CD4-positive, alpha-beta T cell (primary cell): ENCODE measurements at regions not wholly inside any gene's neighbourhood (a gene's known extent, or its start where the extent isn't known, plus 50 kb on each side); places are given as distances from the start of the nearest gene placed in this dataset.

Experiments used
- ATAC-seq: fragments of 200-7000 bp; cut with Tn5 transposase; one replicate; pipeline ENCODE4 v1.10.0; 2022; ENCODE audit warnings: mild to moderate bottlenecking; ENCODE audit not compliant: poor library complexity
- CTCF ChIA-PET: fragments of 350-600 bp; sonication (Branson Sonifier 250); formaldehyde crosslinking; loops from one replicate; lab custom pipeline; 2021; ENCODE audit warnings: antibody characterized with exemption, inconsistent platforms; lab: Charles Lee
- POLR2A ChIA-PET: fragments of 350-600 bp; sonication (Branson Sonifier 250); formaldehyde crosslinking; loops from one replicate; lab custom pipeline; 2021; ENCODE audit warnings: antibody characterized with exemption, inconsistent platforms; lab: Charles Lee
- DNase-seq, 14 experiments: peaks; one replicate each; pipeline ENCODE4 v3.0.0-alpha.2; 2013 to 2020; ENCODE audit warnings: mixed read lengths in 2 of 14
- H3K27ac ChIP-seq, 2 donors: one replicate each; pipeline versions ENCODE4 v1.5.1 to v1.7.0; 2013; ENCODE audit warnings: low read length in 2 of 2, low read depth in 1 of 2, mild to moderate bottlenecking in 1 of 2
- H3K27me3 ChIP-seq, 2 experiments: 1 replicate in 1 of 2; 2 replicates in 1 of 2; pipeline versions ENCODE4 v1.6.1 to v1.7.0; 2013; ENCODE audit warnings: low read length in 2 of 2, control low read depth in 1 of 2, mild to moderate bottlenecking in 1 of 2, moderate library complexity in 1 of 2; ENCODE audit not compliant: insufficient read depth in 2 of 2, control insufficient read depth in 1 of 2
- H3K36me3 ChIP-seq: one replicate; pipeline ENCODE4 v1.6.1; 2013; ENCODE audit warnings: low read length, control low read depth; ENCODE audit not compliant: insufficient read depth
- H3K4me1 ChIP-seq: one replicate; pipeline ENCODE4 v1.6.1; 2013; ENCODE audit warnings: low read length, control low read depth; ENCODE audit not compliant: insufficient read depth
- H3K4me3 ChIP-seq: one replicate; pipeline ENCODE4 v1.5.1; 2013; ENCODE audit warnings: mild to moderate bottlenecking, low read length, moderate library complexity
- H3K9me3 ChIP-seq, 2 experiments: 1 replicate in 1 of 2; 2 replicates in 1 of 2; pipeline versions ENCODE4 v1.6.1 to v1.7.0; 2013; ENCODE audit warnings: low read length in 2 of 2, mild to moderate bottlenecking in 2 of 2, control low read depth in 1 of 2, moderate library complexity in 1 of 2; ENCODE audit not compliant: control insufficient read depth in 1 of 2, insufficient read depth in 1 of 2
- H3K27ac Mint-ChIP-seq: one replicate; pipeline ENCODE4 v1.8.0; 2020; ENCODE audit warnings: mixed read lengths
- H3K27me3 Mint-ChIP-seq: one replicate; pipeline ENCODE4 v1.8.0; 2021; ENCODE audit warnings: mixed read lengths
- H3K36me3 Mint-ChIP-seq: one replicate; pipeline ENCODE4 v1.8.0; 2021; ENCODE audit warnings: low read depth, mixed read lengths
- H3K4me1 Mint-ChIP-seq: one replicate; pipeline ENCODE4 v1.8.0; 2021; ENCODE audit warnings: low read depth, mixed read lengths
- H3K4me3 Mint-ChIP-seq: one replicate; pipeline ENCODE4 v1.8.0; 2020; ENCODE audit warnings: mild to moderate bottlenecking, mixed read lengths
- H3K9me3 Mint-ChIP-seq: one replicate; pipeline ENCODE4 v1.8.0; 2020; ENCODE audit warnings: mixed read lengths
- intact Hi-C, 2 experiments: fragments of 100-400 bp; cut with DNase I in 1 of 2; cut with micrococcal nuclease in 1 of 2; formaldehyde crosslinking; loops; one replicate each; pipeline versions ENCODE4 v1.15.1 to v1.9.0; 2023 to 2025; cut with DNase I, micrococcal nuclease
- TF ChIP-seq, protein P1 (sequence below): fragments of 200-600 bp; IDR thresholded peaks from one replicate; pipeline ENCODE4 v1.8.0; 2022; ENCODE audit warnings: antibody characterized with exemption, mild to moderate bottlenecking

- Histone ChIP-seq H3K27ac (no peak overlapping the region), H3K36me3 (peaks cover 4% of the 10 kb centered on the region), H3K27me3 (no peaks in the 10 kb centered on the region), H3K4me1 (peaks cover 19% of the 10 kb centered on the region), H3K4me3 (no peak overlapping the region), H3K9me3 (peaks cover 15 to 18% of the 10 kb centered on the region in 2 experiments)
- POLR2A ChIA-PET, result interaction anchor here (0.8 to 1.6 kb wide), 2 partner anchors 8 to 10 kb away, joined by 3 to 4 read pairs; no protein-coding TSS in a partner anchor
- no peaks in the 10 kb centered on the region for H3K27me3 Mint-ChIP-seq
- H3K27ac Mint-ChIP-seq, result peak overlapping the region; percentile 93
- TF ChIP-seq, protein P1, sequence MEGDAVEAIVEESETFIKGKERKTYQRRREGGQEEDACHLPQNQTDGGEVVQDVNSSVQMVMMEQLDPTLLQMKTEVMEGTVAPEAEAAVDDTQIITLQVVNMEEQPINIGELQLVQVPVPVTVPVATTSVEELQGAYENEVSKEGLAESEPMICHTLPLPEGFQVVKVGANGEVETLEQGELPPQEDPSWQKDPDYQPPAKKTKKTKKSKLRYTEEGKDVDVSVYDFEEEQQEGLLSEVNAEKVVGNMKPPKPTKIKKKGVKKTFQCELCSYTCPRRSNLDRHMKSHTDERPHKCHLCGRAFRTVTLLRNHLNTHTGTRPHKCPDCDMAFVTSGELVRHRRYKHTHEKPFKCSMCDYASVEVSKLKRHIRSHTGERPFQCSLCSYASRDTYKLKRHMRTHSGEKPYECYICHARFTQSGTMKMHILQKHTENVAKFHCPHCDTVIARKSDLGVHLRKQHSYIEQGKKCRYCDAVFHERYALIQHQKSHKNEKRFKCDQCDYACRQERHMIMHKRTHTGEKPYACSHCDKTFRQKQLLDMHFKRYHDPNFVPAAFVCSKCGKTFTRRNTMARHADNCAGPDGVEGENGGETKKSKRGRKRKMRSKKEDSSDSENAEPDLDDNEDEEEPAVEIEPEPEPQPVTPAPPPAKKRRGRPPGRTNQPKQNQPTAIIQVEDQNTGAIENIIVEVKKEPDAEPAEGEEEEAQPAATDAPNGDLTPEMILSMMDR, result no peak
- intact Hi-C loops, result loop anchor here in 1 of 2 experiments (10.0 kb wide), 1 partner anchor 131 kb away; no protein-coding TSS in a partner anchor
- peaks cover 8% of the 10 kb centered on the region for H3K9me3 Mint-ChIP-seq
- H3K4me3 Mint-ChIP-seq, result no peak overlapping the region
- CTCF ChIA-PET, result no interaction called here
- DNase-seq (no peak), ATAC-seq (no peak)
- H3K36me3 Mint-ChIP-seq, result peaks cover 15% of the 10 kb centered on the region
- peaks cover 22% of the 10 kb centered on the region for H3K4me1 Mint-ChIP-seq
These were observed 143.9 kb upstream of the SSTR1 start for GRCh38 chr14:38063711-38064320.

DNA sequence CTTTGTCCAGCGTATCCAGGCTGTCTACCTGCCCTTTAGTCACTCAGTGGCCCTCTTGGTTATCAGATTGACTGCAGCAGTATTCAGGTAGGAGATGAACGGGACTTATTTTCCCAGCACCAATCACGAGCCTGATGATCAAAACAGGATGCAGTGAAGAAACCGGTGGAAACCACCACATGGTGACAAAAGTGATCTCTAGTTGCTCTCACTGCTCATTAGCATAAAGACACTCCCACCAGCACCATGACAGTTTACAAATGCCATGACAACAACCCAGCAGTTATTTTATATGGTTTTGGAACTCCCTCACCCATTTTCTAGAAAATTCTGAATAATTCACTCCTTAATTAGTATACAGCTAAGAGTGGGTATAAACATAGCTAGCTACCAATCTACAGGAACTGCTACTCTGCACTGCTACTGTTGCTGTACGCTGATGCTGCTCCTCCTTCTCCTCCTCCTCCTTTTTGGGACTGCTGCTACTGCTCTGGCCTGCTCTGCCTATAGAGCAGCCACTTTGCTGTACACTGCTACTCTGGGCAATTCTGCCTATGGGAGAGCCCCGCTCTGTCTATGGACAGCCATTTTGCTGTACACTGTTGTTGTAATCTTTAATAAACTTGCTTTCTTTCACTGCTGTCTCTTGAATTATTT lies 142.5 kb upstream of the SSTR1 start:
- CTCF ChIA-PET, result no interaction called here
- intact Hi-C loops, result loop anchor here in 1 of 2 experiments (10.0 kb wide), 1 partner anchor 130 kb away; no protein-coding TSS in a partner anchor

GRCh38 chr14:38070061-38070588 lies 137.6 kb upstream of the SSTR1 start:
- H3K4me1 Mint-ChIP-seq, result peaks cover 70% of the 10 kb centered on the region
- H3K4me3 ChIP-seq, result no peak overlapping the region
- TF ChIP-seq, protein P1, result no peak
- no peak overlapping the region for H3K4me3 Mint-ChIP-seq
- H3K27me3 Mint-ChIP-seq, result no peaks in the 10 kb centered on the region
- no peak overlapping the region for H3K27ac ChIP-seq
- no peaks in the 10 kb centered on the region for H3K27me3 ChIP-seq
- no peaks in the 10 kb centered on the region for H3K36me3 ChIP-seq
- peak overlapping the region; percentile 67 for H3K27ac Mint-ChIP-seq
- ATAC-seq (no peak), DNase-seq (peak in 1 of 14 experiments; percentile 47)
- peaks cover 4% of the 10 kb centered on the region for H3K36me3 Mint-ChIP-seq
- CTCF ChIA-PET, result no interaction called here
- H3K9me3 ChIP-seq, result no peaks in the 10 kb centered on the region
- H3K9me3 Mint-ChIP-seq, result no peaks in the 10 kb centered on the region
- intact Hi-C loops, result no loop called here
- H3K4me1 ChIP-seq, result peaks cover 50% of the 10 kb centered on the region
- POLR2A ChIA-PET, result no interaction called here

More for the DNA sequence above, 142.5 kb upstream of the SSTR1 start:
- Mint-ChIP-seq H3K4me1 (peaks cover 34% of the 10 kb centered on the region), H3K27ac (peak overlapping the region; percentile 93), H3K36me3 (peaks cover 15% of the 10 kb centered on the region), H3K9me3 (peaks cover 3% of the 10 kb centered on the region), H3K4me3 (peak overlapping the region; percentile 61), H3K27me3 (no peaks in the 10 kb centered on the region)
- Histone ChIP-seq H3K4me3 (peak overlapping the region; percentile 30), H3K27ac (peak overlapping the region; percentile 89 to 94), H3K36me3 (peaks cover 4% of the 10 kb centered on the region), H3K9me3 (peaks cover 15 to 18% of the 10 kb centered on the region in 2 experiments), H3K27me3 (no peaks in the 10 kb centered on the region), H3K4me1 (peaks cover 24% of the 10 kb centered on the region)
- ATAC-seq, result peak; percentile 96
- TF ChIP-seq, protein P1, result no peak
- POLR2A ChIA-PET, result interaction anchor here (1.2 to 1.6 kb wide), 2 partner anchors 8 to 1367 kb away, joined by 3 read pairs; partner anchors contain the start of gene FBXO33
- DNase-seq, result peak in 13 of 14 experiments; percentile 28 to 97 (median 47)
